NT2/D1 (cell line): ENCODE measurements at regions not wholly inside any gene's neighbourhood (a gene's known extent, or its start where the extent isn't known, plus 50 kb on each side); places are given as distances from the start of the nearest gene placed in this dataset.

Source experiments
- SUZ12 ChIP-seq: IDR thresholded peaks from 2 replicates; pipeline ENCODE4 v1.6.1; 2011; ENCODE audit not compliant: insufficient read length, insufficient read depth; ENCODE audit errors: extremely low read depth
- ZNF274 ChIP-seq: IDR thresholded peaks from 2 replicates; pipeline ENCODE4 v1.6.1; 2011; ENCODE audit warnings: mild to moderate bottlenecking, low read depth, low read length

- no peak for TF ChIP-seq ZNF274
- TF ChIP-seq SUZ12: no peak
These were observed 688.3 kb upstream of the FAT3 start for GRCh38 chr11:91536366-91536765.
